H9 (cell line): ENCODE measurements at regions not wholly inside any gene's neighbourhood (a gene's known extent, or its start where the extent isn't known, plus 50 kb on each side); places are given as distances from the start of the nearest gene placed in this dataset.

Source experiments
- DNase-seq: peaks from one replicate; pipeline ENCODE4 v3.0.0-alpha.2; 2017
- H2AFZ ChIP-seq: one replicate; pipeline ENCODE4 v1.6.1; 2013; ENCODE audit warnings: mild to moderate bottlenecking, low read length, control low read depth, moderate library complexity
- H2AK5ac ChIP-seq: 2 replicates; pipeline ENCODE4 v1.6.1; 2013; ENCODE audit warnings: low read length, control low read depth, mixed read lengths; ENCODE audit not compliant: insufficient read length
- H2BK120ac ChIP-seq: one replicate; pipeline ENCODE4 v1.6.1; 2013; ENCODE audit warnings: low read depth, mild to moderate bottlenecking, low read length, control low read depth, inconsistent platforms; ENCODE audit not compliant: poor library complexity, severe bottlenecking
- H2BK12ac ChIP-seq: 2 replicates; pipeline ENCODE4 v1.6.1; 2013; ENCODE audit warnings: low read length, control low read depth, mixed read lengths, low read depth; ENCODE audit not compliant: insufficient read length
- H2BK15ac ChIP-seq: 2 replicates; pipeline ENCODE4 v1.6.1; 2013; ENCODE audit warnings: low read depth, low read length, control low read depth
- H2BK20ac ChIP-seq: one replicate; pipeline ENCODE4 v1.6.1; 2013; ENCODE audit warnings: low read depth, mild to moderate bottlenecking, low read length, control low read depth, inconsistent platforms; ENCODE audit not compliant: poor library complexity, severe bottlenecking
- H2BK5ac ChIP-seq: 2 replicates; pipeline ENCODE4 v1.6.1; 2013; ENCODE audit warnings: low read length, control low read depth, mixed read lengths; ENCODE audit not compliant: insufficient read length
- H3K14ac ChIP-seq: 2 replicates; pipeline ENCODE4 v1.6.1; 2013; ENCODE audit warnings: low read length, control low read depth; ENCODE audit not compliant: insufficient read depth
- H3K18ac ChIP-seq: 2 replicates; pipeline ENCODE4 v1.6.1; 2013; ENCODE audit warnings: low read depth, mild to moderate bottlenecking, mixed read lengths, low read length, control low read depth; ENCODE audit not compliant: insufficient read length
- H3K23ac ChIP-seq: 2 replicates; pipeline ENCODE4 v1.6.1; 2013; ENCODE audit warnings: low read length, control low read depth, mixed read lengths, low read depth; ENCODE audit not compliant: insufficient read length
- H3K23me2 ChIP-seq: 2 replicates; pipeline ENCODE4 v1.6.1; 2013; ENCODE audit warnings: low read depth, mild to moderate bottlenecking, mixed read lengths, low read length, control low read depth; ENCODE audit not compliant: insufficient read length, poor library complexity, severe bottlenecking
- H3K27ac ChIP-seq: 2 replicates; pipeline ENCODE4 v1.5.1; 2013; ENCODE audit warnings: low read length, control low read depth, mixed read lengths, low read depth; ENCODE audit not compliant: insufficient read length
- H3K27me3 ChIP-seq: 2 replicates; pipeline ENCODE4 v1.6.1; 2013; ENCODE audit warnings: low read length, control low read depth, inconsistent platforms; ENCODE audit not compliant: insufficient read depth
- H3K4ac ChIP-seq: 2 replicates; pipeline ENCODE4 v1.6.1; 2013; ENCODE audit warnings: low read depth, mild to moderate bottlenecking, control low read depth, inconsistent platforms, low read length, moderate library complexity
- H3K4me1 ChIP-seq: 2 replicates; pipeline ENCODE4 v1.6.1; 2013; ENCODE audit warnings: low read length, control low read depth, inconsistent platforms; ENCODE audit not compliant: insufficient read depth
- H3K4me2 ChIP-seq: 2 replicates; pipeline ENCODE4 v1.6.1; 2013; ENCODE audit warnings: low read length, control low read depth, mixed read lengths; ENCODE audit not compliant: insufficient read length, insufficient read depth
- H3K56ac ChIP-seq: 2 replicates; pipeline ENCODE4 v1.6.1; 2013; ENCODE audit warnings: low read depth, mild to moderate bottlenecking, mixed read lengths, low read length, control low read depth; ENCODE audit not compliant: insufficient read length
- H3K79me1 ChIP-seq: 2 replicates; pipeline ENCODE4 v1.6.1; 2013; ENCODE audit warnings: low read depth, mild to moderate bottlenecking, moderate library complexity, low read length, control low read depth, inconsistent platforms; ENCODE audit not compliant: insufficient read depth, poor library complexity, severe bottlenecking
- H3K79me2 ChIP-seq: 2 replicates; pipeline ENCODE4 v1.6.1; 2013; ENCODE audit warnings: low read length, control low read depth, inconsistent platforms; ENCODE audit not compliant: insufficient read depth
- H3K9ac ChIP-seq: 2 replicates; pipeline ENCODE4 v1.6.1; 2013; ENCODE audit warnings: low read length, control low read depth, mixed read lengths; ENCODE audit not compliant: insufficient read length; ENCODE audit errors: extremely low read depth
- H3K9me3 ChIP-seq: one replicate; pipeline ENCODE4 v1.6.1; 2013; ENCODE audit warnings: low read depth, low read length, inconsistent platforms; ENCODE audit not compliant: control insufficient read depth
- H3T11ph ChIP-seq: one replicate; pipeline ENCODE4 v1.6.1; 2013; ENCODE audit warnings: mild to moderate bottlenecking, low read length, control low read depth, inconsistent platforms
- H4K20me1 ChIP-seq: one replicate; pipeline ENCODE4 v1.6.1; 2013; ENCODE audit not compliant: control insufficient read depth, insufficient read length, insufficient read depth
- H4K5ac ChIP-seq: 2 replicates; pipeline ENCODE4 v1.6.1; 2013; ENCODE audit warnings: low read depth, mild to moderate bottlenecking, mixed read lengths, low read length, control low read depth; ENCODE audit not compliant: insufficient read length
- H4K8ac ChIP-seq: replicated peaks from 2 replicates; pipeline ENCODE4 v1.6.1; 2013; ENCODE audit warnings: low read length, control low read depth, mixed read lengths, low read depth; ENCODE audit not compliant: insufficient read length
- H4K91ac ChIP-seq: 2 replicates; pipeline ENCODE4 v1.6.1; 2013; ENCODE audit warnings: low read depth, mild to moderate bottlenecking, moderate library complexity, mixed read lengths, low read length, control low read depth; ENCODE audit not compliant: insufficient read length
- H3K27ac Mint-ChIP-seq, 3 experiments: 2 replicates in 2 of 3; 3 replicates in 1 of 3; pipeline ENCODE4 v1.8.0; 2020 to 2021; ENCODE audit warnings: mixed read lengths in 3 of 3, mild to moderate bottlenecking in 1 of 3, moderate library complexity in 1 of 3
- H3K27me3 Mint-ChIP-seq: 2 replicates; pipeline ENCODE4 v1.8.0; 2021; ENCODE audit warnings: low read depth, mild to moderate bottlenecking, moderate library complexity, mixed read lengths
- H3K36me3 Mint-ChIP-seq, 3 experiments: 2 replicates in 2 of 3; 3 replicates in 1 of 3; pipeline ENCODE4 v1.8.0; 2020 to 2021; ENCODE audit warnings: low read depth in 3 of 3, mixed read lengths in 3 of 3; ENCODE audit not compliant: insufficient read depth in 1 of 3
- H3K4me1 Mint-ChIP-seq, 2 experiments: 2 replicates each; pipeline ENCODE4 v1.8.0; 2020; ENCODE audit warnings: mixed read lengths in 2 of 2
- H3K4me3 Mint-ChIP-seq, 2 experiments: 2 replicates in 1 of 2; 3 replicates in 1 of 2; pipeline ENCODE4 v1.8.0; 2020 to 2021; ENCODE audit warnings: mild to moderate bottlenecking in 2 of 2, mixed read lengths in 2 of 2, moderate library complexity in 1 of 2
- H3K9me3 Mint-ChIP-seq, 2 experiments: 2 replicates in 1 of 2; 3 replicates in 1 of 2; pipeline ENCODE4 v1.8.0; 2020; ENCODE audit warnings: mild to moderate bottlenecking in 2 of 2, mixed read lengths in 2 of 2, moderate library complexity in 1 of 2
- CTCF ChIP-seq: fragments of 200-600 bp; sonication (generic); conservative IDR thresholded peaks from 3 replicates; pipeline ENCODE4 v1.8.0; 2021; ENCODE audit warnings: antibody characterized with exemption, mild to moderate bottlenecking
- WGBS: extraction: QIAGEN DNeasy Blood & Tissue Kit; methylation state at CpG from one replicate; pipeline ENCODE4 v1.1.7; 2013; ENCODE audit warnings: missing lambda C conversion rate, low lambda C conversion rate, mixed read lengths; ENCODE audit not compliant: insufficient read length; ENCODE audit errors: extremely low coverage; 5-methylcytosine and 5-hydroxymethylcytosine counted together

DNA sequence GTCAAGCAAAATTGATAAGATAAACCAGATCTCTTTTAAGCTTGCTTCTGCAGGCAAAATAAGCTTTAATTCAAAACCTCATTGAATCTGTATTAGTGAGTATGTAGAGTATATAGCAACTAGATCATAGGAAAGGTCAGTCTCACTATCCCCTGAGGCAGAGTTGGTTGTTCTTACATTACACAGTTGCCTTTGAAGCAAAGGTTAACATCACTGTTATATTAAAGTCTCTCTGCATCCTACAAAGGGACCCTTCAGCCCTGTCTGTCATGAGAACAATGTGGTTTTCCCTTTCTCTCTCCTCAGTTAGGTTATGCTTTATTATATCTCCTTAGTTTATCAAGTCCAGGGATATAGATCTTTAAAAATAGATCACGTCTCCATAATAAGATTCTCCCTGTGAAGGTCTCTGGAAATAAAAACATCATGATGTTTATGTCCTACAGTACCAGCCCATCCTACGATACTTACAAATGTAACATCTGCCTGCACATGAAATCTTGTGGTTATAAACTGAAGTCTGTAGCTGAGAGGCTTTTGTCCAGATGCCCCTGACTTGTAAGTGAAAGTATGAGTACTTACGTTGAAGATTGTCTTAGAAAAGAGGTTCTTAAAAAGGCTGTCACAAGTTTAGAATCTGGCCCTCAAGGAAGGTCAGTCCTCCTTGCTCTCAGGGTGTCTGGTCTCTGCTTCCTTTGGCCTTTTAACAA is 103.6 kb downstream of the VIP start:
- no peak overlapping the region for H3K27ac Mint-ChIP-seq
- no peak overlapping the region for H3K23ac ChIP-seq
- H3K79me2 ChIP-seq: no peaks in the 10 kb centered on the region
- peaks cover 2% of the 10 kb centered on the region; the same call in 1 of the 2 replicates for H3K27me3 Mint-ChIP-seq
- H3T11ph ChIP-seq: no peak overlapping the region
- H3K14ac ChIP-seq: no peak overlapping the region
- TF ChIP-seq CTCF: no peak
- no peak overlapping the region for H3K4me3 Mint-ChIP-seq
- H3K56ac ChIP-seq: no peak overlapping the region
- H4K91ac ChIP-seq: no peak overlapping the region
- no peak overlapping the region for H2BK5ac ChIP-seq
- H3K18ac ChIP-seq: no peak overlapping the region
- WGBS: no CpG with 5 or more reads among the region's 3 CpGs
- no peaks in the 10 kb centered on the region for H3K27me3 ChIP-seq
- DNase-seq: no peak
- no peak overlapping the region for H3K4ac ChIP-seq
- H2AFZ ChIP-seq: no peak overlapping the region
- no peaks in the 10 kb centered on the region for H3K23me2 ChIP-seq
- H4K8ac ChIP-seq: no peak overlapping the region
- no peaks in the 10 kb centered on the region for H3K9me3 Mint-ChIP-seq
- no peaks in the 10 kb centered on the region for H3K9me3 ChIP-seq
- H3K4me2 ChIP-seq: no peak overlapping the region
- H2BK12ac ChIP-seq: no peak overlapping the region
- no peaks in the 10 kb centered on the region for H3K4me1 ChIP-seq
- H4K20me1 ChIP-seq: no peaks in the 10 kb centered on the region
- H2BK15ac ChIP-seq: no peak overlapping the region
- peaks cover 8 to 9% of the 10 kb centered on the region in 2 experiments for H3K4me1 Mint-ChIP-seq
- H2BK20ac ChIP-seq: no peak overlapping the region
- no peak overlapping the region for H4K5ac ChIP-seq
- H3K27ac ChIP-seq: no peak overlapping the region
- no peak overlapping the region for H2BK120ac ChIP-seq
- no peaks in the 10 kb centered on the region for H3K36me3 Mint-ChIP-seq
- H3K9ac ChIP-seq: no peak overlapping the region
- no peak overlapping the region for H2AK5ac ChIP-seq
- no peaks in the 10 kb centered on the region for H3K79me1 ChIP-seq
